Testis (tissue), 2 donors: ENCODE measurements at regions not wholly inside any gene's neighbourhood (a gene's known extent, or its start where the extent isn't known, plus 50 kb on each side); places are given as distances from the start of the nearest gene placed in this dataset.
"Not testable (repeated sequence)": the region's sequence is repeated elsewhere in the genome, so short reads cannot be mapped to it uniquely, and the experiment has no call there.

Experiments used
- CTCF ChIP-seq, 3 experiments: fragments of 450-650 bp in 2 of 3; fragments of 200-600 bp in 1 of 3; sonication (generic) in 1 of 3; IDR thresholded peaks; one replicate each; pipeline ENCODE4 v1.5.1; 2016 to 2019; ENCODE audit warnings: antibody characterized with exemption in 3 of 3, mild to moderate bottlenecking in 2 of 3, moderate library complexity in 1 of 3
- POLR2A ChIP-seq: fragments of 450-650 bp; IDR thresholded peaks from one replicate; pipeline ENCODE4 v1.6.1; 2017; ENCODE audit warnings: antibody characterized with exemption, mild to moderate bottlenecking, moderate library complexity

DNA sequence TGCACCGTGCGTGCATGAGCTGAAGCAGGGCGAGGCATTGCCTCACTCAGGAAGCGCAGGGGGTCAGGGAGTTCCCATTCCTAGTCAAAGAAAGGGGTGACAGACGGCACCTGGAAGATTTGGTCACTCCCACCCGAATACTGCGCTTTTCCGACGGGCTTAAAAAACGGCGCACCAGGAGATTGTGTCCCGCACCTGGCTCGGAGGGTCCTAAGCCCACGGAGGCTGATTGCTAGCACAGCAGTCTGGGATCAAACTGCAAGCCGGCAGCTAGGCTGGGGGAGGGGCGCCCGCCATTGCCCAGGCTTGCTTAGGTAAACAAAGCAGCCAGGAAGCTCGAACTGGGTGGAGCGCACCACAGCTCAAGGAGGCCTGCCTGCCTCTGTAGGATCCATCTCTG is 85.6 kb upstream of the TSLP start:
- not testable (repeated sequence) for TF ChIP-seq CTCF (IDR thresholded peaks at IDR 0.05); POLR2A
